ENCODE measurements at regions not wholly inside any gene's neighbourhood (a gene's known extent, or its start where the extent isn't known, plus 50 kb on each side); places are given as distances from the start of the nearest gene placed in this dataset.

DNA sequence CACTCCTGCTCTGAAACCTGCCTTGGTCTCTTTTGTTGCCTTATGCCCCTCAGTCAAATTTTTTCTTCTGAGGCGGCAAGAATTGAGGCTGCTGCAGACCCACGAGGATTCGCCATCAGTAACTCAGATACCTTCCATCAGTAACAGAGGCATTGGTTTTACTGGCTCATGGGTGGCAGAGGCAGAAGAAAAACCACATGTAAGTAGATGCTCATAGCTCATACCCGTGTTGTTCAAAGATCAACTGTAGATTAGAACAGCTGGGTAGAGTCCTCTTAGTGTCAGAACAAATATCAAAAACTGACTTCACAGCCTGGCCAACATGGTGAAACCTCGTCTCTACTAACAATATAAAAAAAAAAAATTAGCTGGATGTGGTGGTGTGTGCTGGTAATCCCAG is 598.0 kb upstream of the SOX11 start:
- no peak for TF ChIP-seq CTCF (IDR thresholded peaks at IDR 0.05; ENCODE audit: low read depth, low read length)
- in situ Hi-C loops (cut with HindIII; ENCODE audit: low sequenced_read_pairs), result no loop called here
- no peak overlapping the region for H3K4me3 ChIP-seq (ENCODE audit: low read depth, low read length)
- DNase-seq (ENCODE audit: low read depth, low spot score), result no peak

- no peak for TF ChIP-seq CTCF (IDR thresholded peaks at IDR 0.05; ENCODE audit: low read depth, low read length)
- no peak overlapping the region for H3K4me3 ChIP-seq (ENCODE audit: low read depth, low read length)
- in situ Hi-C loops (cut with HindIII; ENCODE audit: low sequenced_read_pairs), result no loop called here
- no peak for DNase-seq (ENCODE audit: low read depth, low spot score)
Observed at GRCh38 chr2:5098286-5098685, 593.9 kb upstream of the SOX11 start.

DNA sequence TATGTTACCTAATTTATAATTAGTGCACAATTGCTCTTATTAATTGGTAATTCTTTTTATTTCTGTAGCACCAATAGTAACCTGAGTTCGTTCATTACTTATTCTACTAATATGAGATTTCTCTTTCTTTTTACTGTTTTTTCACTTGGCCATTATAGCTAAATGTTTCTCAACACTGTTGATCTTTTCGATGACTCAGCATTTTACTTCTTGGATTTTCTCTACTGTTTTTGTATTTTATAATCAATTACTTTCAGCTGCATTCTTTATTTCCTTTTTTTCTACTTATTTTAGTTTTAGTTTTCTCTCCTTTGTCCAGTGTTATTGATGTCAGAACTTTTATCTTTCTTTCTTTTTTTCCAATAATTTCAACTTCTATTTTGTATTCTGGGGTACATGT is 589.4 kb upstream of the SOX11 start:
- H3K4me3 ChIP-seq (ENCODE audit: low read depth, low read length), result no peak overlapping the region
- no peak for DNase-seq (ENCODE audit: low read depth, low spot score)
- TF ChIP-seq CTCF (IDR thresholded peaks at IDR 0.05; ENCODE audit: low read depth, low read length), result no peak
- in situ Hi-C loops (cut with HindIII; ENCODE audit: low sequenced_read_pairs), result no loop called here

DNA sequence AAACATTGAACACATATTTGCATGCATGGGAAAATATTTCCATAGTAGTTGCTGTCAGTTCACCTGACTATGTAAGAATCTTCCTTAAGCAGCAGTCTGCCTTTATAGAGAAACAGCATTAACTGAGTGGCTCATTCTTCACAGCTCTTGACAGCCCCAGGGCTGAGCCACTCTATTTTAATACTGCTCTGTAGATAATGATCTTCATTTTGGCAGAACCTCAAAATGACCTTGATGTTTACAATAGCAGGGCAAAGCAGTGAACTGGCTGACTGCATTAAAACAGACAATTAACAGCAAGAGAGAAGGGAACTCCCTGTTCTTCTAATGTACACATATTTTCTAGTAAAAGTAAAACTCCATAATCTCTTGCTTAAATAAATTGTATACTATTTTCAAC is 580.6 kb upstream of the SOX11 start:
- DNase-seq (ENCODE audit: low read depth, low spot score), result no peak
- no peak overlapping the region for H3K4me3 ChIP-seq (ENCODE audit: low read depth, low read length)
- no peak for TF ChIP-seq CTCF (IDR thresholded peaks at IDR 0.05; ENCODE audit: low read depth, low read length)
- in situ Hi-C loops (cut with HindIII; ENCODE audit: low sequenced_read_pairs), result no loop called here

- in situ Hi-C loops (cut with HindIII; ENCODE audit: low sequenced_read_pairs), result no loop called here
Observed at GRCh38 chr2:5119046-5119445, 573.1 kb upstream of the SOX11 start.

DNA sequence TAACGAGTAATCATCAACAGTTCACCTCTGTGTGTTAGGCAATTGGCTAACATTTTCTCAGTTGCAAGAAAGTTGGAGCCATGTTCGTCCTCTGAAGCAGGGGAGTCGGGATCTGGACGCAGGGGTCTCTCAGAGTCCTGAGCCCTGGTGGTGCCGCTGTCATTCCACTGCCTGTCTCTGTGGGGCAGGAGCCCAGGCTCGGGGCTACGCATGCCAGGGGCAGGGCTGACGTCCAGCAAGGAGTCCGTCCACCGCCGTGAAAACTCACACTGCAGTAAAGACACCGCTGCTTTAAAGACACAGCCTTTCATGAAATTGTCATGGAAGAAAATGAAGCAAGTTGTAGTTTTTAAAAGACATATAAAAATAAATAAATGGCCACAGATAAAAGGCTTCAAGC is 571.1 kb upstream of the SOX11 start:
- in situ Hi-C loops (cut with HindIII; ENCODE audit: low sequenced_read_pairs), result no loop called here
- TF ChIP-seq CTCF (IDR thresholded peaks at IDR 0.05; ENCODE audit: low read depth, low read length), result no peak
- no peak overlapping the region for H3K4me3 ChIP-seq (ENCODE audit: low read depth, low read length)
- no peak for DNase-seq (ENCODE audit: low read depth, low spot score)

More at GRCh38 chr2:5119046-5119445, 573.1 kb upstream of the SOX11 start:
- no peak overlapping the region for H3K4me3 ChIP-seq (ENCODE audit: low read depth, low read length)
- no peak for TF ChIP-seq CTCF (IDR thresholded peaks at IDR 0.05; ENCODE audit: low read depth, low read length)
- no peak for DNase-seq (ENCODE audit: low read depth, low spot score)

DNA sequence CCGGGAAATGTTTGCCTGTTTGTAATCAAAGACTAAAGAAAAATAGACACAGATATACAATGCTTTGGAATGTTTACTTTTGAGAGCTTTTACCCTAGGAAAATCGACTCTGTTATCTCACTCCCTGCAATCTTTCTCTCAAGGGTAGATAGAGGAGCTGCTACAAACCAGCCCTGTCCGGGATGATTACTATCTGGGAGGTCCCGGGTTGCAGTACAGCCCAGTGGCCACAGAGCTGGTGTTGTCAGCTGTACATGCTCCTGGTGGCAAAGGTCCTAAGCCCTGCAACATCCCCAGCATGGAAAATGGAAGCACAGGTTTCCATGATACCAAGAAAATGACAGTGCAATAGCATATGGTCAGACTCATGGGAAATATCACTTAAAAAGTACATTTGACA is 570.5 kb upstream of the SOX11 start:
- no peak for TF ChIP-seq CTCF (IDR thresholded peaks at IDR 0.05; ENCODE audit: low read depth, low read length)
- DNase-seq (ENCODE audit: low read depth, low spot score), result no peak
- in situ Hi-C loops (cut with HindIII; ENCODE audit: low sequenced_read_pairs), result no loop called here
- no peak overlapping the region for H3K4me3 ChIP-seq (ENCODE audit: low read depth, low read length)
